Anterior cingulate cortex (tissue), 58 donors: ENCODE measurements at regions not wholly inside any gene's neighbourhood (a gene's known extent, or its start where the extent isn't known, plus 50 kb on each side); places are given as distances from the start of the nearest gene placed in this dataset.
"Not testable (repeated sequence)": the region's sequence is repeated elsewhere in the genome, so short reads cannot be mapped to it uniquely, and the experiment has no call there.

Source experiments
- DNase-seq, 58 donors: peaks; one replicate each; lab custom pipeline; 2025; lab: John Stamatoyannopoulos, UW

- DNase-seq = no peak
These were observed 172.1 kb upstream of the RNPC3 start for GRCh38 chr1:103353391-103353790.

- no peak for DNase-seq
These were observed 177.4 kb upstream of the RNPC3 start for GRCh38 chr1:103348136-103348535.

GRCh38 chr1:103344930-103345329 is 180.6 kb upstream of the RNPC3 start:
- DNase-seq = no peak

GRCh38 chr1:103341377-103341880 is 184.1 kb upstream of the RNPC3 start:
- DNase-seq = no peak

- DNase-seq = no peak
These were observed 187.7 kb upstream of the RNPC3 start for GRCh38 chr1:103337779-103338178.

- peak in 2 of 58 donors; percentile 1 to 5 for DNase-seq
These were observed 189.1 kb upstream of the RNPC3 start for GRCh38 chr1:103336408-103336807.

- no peak for DNase-seq
These were observed 192.4 kb upstream of the RNPC3 start for GRCh38 chr1:103333141-103333540.

- no peak for DNase-seq
These were observed 198.3 kb upstream of the RNPC3 start for GRCh38 chr1:103327054-103327719.

GRCh38 chr1:103326595-103326994 is 198.9 kb upstream of the RNPC3 start:
- no peak for DNase-seq

GRCh38 chr1:103309786-103310185 is 201.5 kb upstream of the COL11A1 start:
- no peak for DNase-seq

- no peak for DNase-seq
These were observed 199.4 kb upstream of the COL11A1 start for GRCh38 chr1:103307751-103308150.

- no peak for DNase-seq
These were observed 175.7 kb upstream of the COL11A1 start for GRCh38 chr1:103283841-103284669.

- no peak for DNase-seq
These were observed 175.0 kb upstream of the COL11A1 start for GRCh38 chr1:103283371-103283770.

- DNase-seq = no peak
These were observed 167.4 kb upstream of the COL11A1 start for GRCh38 chr1:103275725-103276124.

- DNase-seq = no peak
These were observed 166.6 kb upstream of the COL11A1 start for GRCh38 chr1:103274886-103275285.

GRCh38 chr1:103273106-103273505 is 164.8 kb upstream of the COL11A1 start:
- DNase-seq = no peak

- DNase-seq = not testable (repeated sequence)
These were observed 163.1 kb upstream of the COL11A1 start for GRCh38 chr1:103271471-103271870.

- DNase-seq = no peak
These were observed 159.6 kb upstream of the COL11A1 start for GRCh38 chr1:103267893-103268292.

- no peak for DNase-seq
These were observed 158.9 kb upstream of the COL11A1 start for GRCh38 chr1:103267266-103267665.

- DNase-seq = no peak
These were observed 157.7 kb upstream of the COL11A1 start for GRCh38 chr1:103266036-103266435.

GRCh38 chr1:103265551-103265950 is 157.2 kb upstream of the COL11A1 start:
- no peak for DNase-seq

- no peak for DNase-seq
These were observed 151.7 kb upstream of the COL11A1 start for GRCh38 chr1:103259982-103260381.
